Urinary bladder (tissue), 3 donors: ENCODE measurements at regions not wholly inside any gene's neighbourhood (a gene's known extent, or its start where the extent isn't known, plus 50 kb on each side); places are given as distances from the start of the nearest gene placed in this dataset.

Source experiments
- DNase-seq: peaks from one replicate; pipeline ENCODE4 v3.0.0-alpha.2; 2015; ENCODE audit errors: extremely low spot score
- H3K27ac ChIP-seq: one replicate; pipeline ENCODE4 v1.5.1; 2013; ENCODE audit warnings: low read depth, mild to moderate bottlenecking, moderate library complexity
- H3K36me3 ChIP-seq: one replicate; pipeline ENCODE4 v1.6.1; 2013; ENCODE audit warnings: mild to moderate bottlenecking, moderate library complexity; ENCODE audit not compliant: insufficient read depth
- H3K4me1 ChIP-seq: one replicate; pipeline ENCODE4 v1.6.1; 2013; ENCODE audit warnings: mild to moderate bottlenecking, moderate library complexity; ENCODE audit not compliant: insufficient read depth
- H3K4me3 ChIP-seq: one replicate; pipeline ENCODE4 v1.5.1; 2013; ENCODE audit warnings: low read depth, low read length
- WGBS: extraction: QIAGEN DNeasy Blood & Tissue Kit; methylation state at CpG from one replicate; pipeline ENCODE4 v1.1.7; 2013; 5-methylcytosine and 5-hydroxymethylcytosine counted together
- donor health status: healthy with polysubstance abuse.
- donor health status: healthy.

GRCh38 chr5:5971203-5971602, 407.1 kb downstream of the MED10 start:
- WGBS, result 80% methylated on average over 5 of the region's 5 CpGs
- H3K36me3 ChIP-seq, result no peaks in the 10 kb centered on the region
- H3K4me1 ChIP-seq, result no peaks in the 10 kb centered on the region
- no peak overlapping the region for H3K4me3 ChIP-seq
- H3K27ac ChIP-seq, result no peak overlapping the region
- DNase-seq, result no peak

GRCh38 chr5:5969942-5970483, 408.3 kb downstream of the MED10 start:
- Histone ChIP-seq H3K4me1 (no peaks in the 10 kb centered on the region), H3K27ac (no peak overlapping the region), H3K4me3 (no peak overlapping the region), H3K36me3 (no peaks in the 10 kb centered on the region)
- DNase-seq, result no peak

GRCh38 chr5:5968981-5969380, 409.4 kb downstream of the MED10 start:
- DNase-seq, result no peak
- Histone ChIP-seq H3K27ac (no peak overlapping the region), H3K4me3 (no peak overlapping the region), H3K4me1 (no peaks in the 10 kb centered on the region), H3K36me3 (no peaks in the 10 kb centered on the region)
- 75% methylated on average over 4 of the region's 4 CpGs for WGBS

- Histone ChIP-seq H3K36me3 (no peaks in the 10 kb centered on the region), H3K27ac (no peak overlapping the region), H3K4me1 (no peaks in the 10 kb centered on the region), H3K4me3 (no peak overlapping the region)
- DNase-seq, result no peak
- 66% methylated on average over 3 of the region's 3 CpGs for WGBS
Measured at GRCh38 chr5:5967944-5968343, 410.4 kb downstream of the MED10 start.

GRCh38 chr5:5967373-5967772, 411.0 kb downstream of the MED10 start:
- Histone ChIP-seq H3K27ac (no peak overlapping the region), H3K4me1 (no peaks in the 10 kb centered on the region), H3K4me3 (no peak overlapping the region), H3K36me3 (no peaks in the 10 kb centered on the region)
- no peak for DNase-seq
- 89% methylated on average over 6 of the region's 6 CpGs for WGBS

- H3K4me3 ChIP-seq, result no peak overlapping the region
- DNase-seq, result no peak
- 69% methylated on average over 5 of the region's 5 CpGs for WGBS
- no peaks in the 10 kb centered on the region for H3K36me3 ChIP-seq
- no peak overlapping the region for H3K27ac ChIP-seq
- no peaks in the 10 kb centered on the region for H3K4me1 ChIP-seq
Measured at GRCh38 chr5:5965132-5965531, 413.2 kb downstream of the MED10 start.

- 85% methylated on average over 4 of the region's 4 CpGs for WGBS
- Histone ChIP-seq H3K36me3 (no peaks in the 10 kb centered on the region), H3K4me3 (no peak overlapping the region), H3K4me1 (no peaks in the 10 kb centered on the region), H3K27ac (no peak overlapping the region)
- no peak for DNase-seq
Measured at GRCh38 chr5:5964347-5964746, 414.0 kb downstream of the MED10 start.

- 85% methylated on average over 2 of the region's 2 CpGs for WGBS
- Histone ChIP-seq H3K27ac (no peak overlapping the region), H3K4me3 (no peak overlapping the region), H3K4me1 (no peaks in the 10 kb centered on the region), H3K36me3 (no peaks in the 10 kb centered on the region)
- no peak for DNase-seq
Measured at GRCh38 chr5:5957737-5958136, 420.6 kb downstream of the MED10 start.

GRCh38 chr5:5954275-5954598, 424.1 kb downstream of the MED10 start:
- H3K27ac ChIP-seq, result no peak overlapping the region
- H3K4me1 ChIP-seq, result no peaks in the 10 kb centered on the region
- H3K36me3 ChIP-seq, result no peaks in the 10 kb centered on the region
- H3K4me3 ChIP-seq, result no peak overlapping the region
- WGBS, result 76% methylated on average over 9 of the region's 9 CpGs
- no peak for DNase-seq

- DNase-seq, result peak; percentile 7
- WGBS, result 62% methylated on average over 12 of the region's 12 CpGs
- Histone ChIP-seq H3K4me1 (no peaks in the 10 kb centered on the region), H3K36me3 (no peaks in the 10 kb centered on the region), H3K4me3 (no peak overlapping the region), H3K27ac (no peak overlapping the region)
Measured at GRCh38 chr5:5953584-5954274, 424.6 kb downstream of the MED10 start.

- H3K27ac ChIP-seq, result no peak overlapping the region
- H3K36me3 ChIP-seq, result no peaks in the 10 kb centered on the region
- no peaks in the 10 kb centered on the region for H3K4me1 ChIP-seq
- WGBS, result 46% methylated on average over 3 of the region's 3 CpGs
- no peak overlapping the region for H3K4me3 ChIP-seq
- no peak for DNase-seq
Measured at GRCh38 chr5:5951953-5952352, 426.4 kb downstream of the MED10 start.

GRCh38 chr5:5950658-5951057, 427.7 kb downstream of the MED10 start:
- WGBS, result 37% methylated on average over 5 of the region's 5 CpGs

GRCh38 chr5:5941486-5941885, 436.9 kb downstream of the MED10 start:
- DNase-seq, result no peak
- H3K36me3 ChIP-seq, result no peaks in the 10 kb centered on the region
- H3K4me1 ChIP-seq, result no peaks in the 10 kb centered on the region
- no peak overlapping the region for H3K27ac ChIP-seq
- H3K4me3 ChIP-seq, result no peak overlapping the region
- WGBS, result 76% methylated on average over 5 of the region's 5 CpGs

More at GRCh38 chr5:5950658-5951057, 427.7 kb downstream of the MED10 start:
- no peaks in the 10 kb centered on the region for H3K4me1 ChIP-seq
- H3K27ac ChIP-seq, result no peak overlapping the region
- H3K4me3 ChIP-seq, result no peak overlapping the region
- no peaks in the 10 kb centered on the region for H3K36me3 ChIP-seq
- DNase-seq, result no peak

- H3K36me3 ChIP-seq, result no peaks in the 10 kb centered on the region
- H3K4me1 ChIP-seq, result no peaks in the 10 kb centered on the region
- H3K27ac ChIP-seq, result no peak overlapping the region
- DNase-seq, result no peak
- WGBS, result 77% methylated on average over 5 of the region's 5 CpGs
- H3K4me3 ChIP-seq, result no peak overlapping the region
Measured at GRCh38 chr5:5939759-5940370, 438.5 kb downstream of the MED10 start.
